H1 (cell line): ENCODE measurements at regions not wholly inside any gene's neighbourhood (a gene's known extent, or its start where the extent isn't known, plus 50 kb on each side); places are given as distances from the start of the nearest gene placed in this dataset.

Source experiments
- GTF2F1 ChIP-seq: IDR thresholded peaks from 2 replicates; pipeline ENCODE4 v1.6.1; 2012; ENCODE audit warnings: low read depth, low read length, improper control_type of control experiment, borderline replicate concordance
- RNF2 ChIP-seq: fragments of 200-900, 300-1000 bp; sonication (generic); IDR thresholded peaks from 2 replicates; pipeline ENCODE4 v1.7.1; 2016; ENCODE audit warnings: borderline replicate concordance, low read depth, mild to moderate bottlenecking, antibody characterized with exemption, low read length; ENCODE audit not compliant: poor library complexity, severe bottlenecking; ENCODE audit errors: missing control alignments
- TF ChIP-seq, protein P1 (sequence below): fragments of 300-600 bp; sonication (generic); IDR thresholded peaks from 2 replicates; pipeline ENCODE4 v1.7.1; 2012; ENCODE audit warnings: low read length, moderate library complexity, mild to moderate bottlenecking, inconsistent platforms; ENCODE audit not compliant: insufficient replicate concordance

DNA sequence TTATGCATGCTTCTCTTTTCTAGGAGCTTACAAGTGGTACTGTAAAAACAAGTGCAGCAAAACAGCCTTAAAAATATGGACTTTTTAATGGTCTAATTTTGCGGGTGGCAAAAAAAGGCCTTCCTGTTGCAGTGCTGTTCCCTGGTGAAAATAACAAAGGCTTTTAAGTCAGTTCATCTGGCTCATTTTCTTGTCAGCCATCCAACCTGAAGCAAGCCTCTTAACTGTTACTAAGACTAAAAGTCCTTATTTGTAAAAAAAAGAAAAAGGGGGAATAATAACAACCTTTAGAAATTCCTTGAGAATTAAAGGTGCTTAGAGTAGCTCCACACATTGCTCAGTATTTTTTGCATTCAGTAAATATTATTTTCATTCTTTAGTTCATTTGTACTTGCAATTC, 200.5 kb upstream of the CHORDC1 start (continued):
- TF ChIP-seq, protein P1, sequence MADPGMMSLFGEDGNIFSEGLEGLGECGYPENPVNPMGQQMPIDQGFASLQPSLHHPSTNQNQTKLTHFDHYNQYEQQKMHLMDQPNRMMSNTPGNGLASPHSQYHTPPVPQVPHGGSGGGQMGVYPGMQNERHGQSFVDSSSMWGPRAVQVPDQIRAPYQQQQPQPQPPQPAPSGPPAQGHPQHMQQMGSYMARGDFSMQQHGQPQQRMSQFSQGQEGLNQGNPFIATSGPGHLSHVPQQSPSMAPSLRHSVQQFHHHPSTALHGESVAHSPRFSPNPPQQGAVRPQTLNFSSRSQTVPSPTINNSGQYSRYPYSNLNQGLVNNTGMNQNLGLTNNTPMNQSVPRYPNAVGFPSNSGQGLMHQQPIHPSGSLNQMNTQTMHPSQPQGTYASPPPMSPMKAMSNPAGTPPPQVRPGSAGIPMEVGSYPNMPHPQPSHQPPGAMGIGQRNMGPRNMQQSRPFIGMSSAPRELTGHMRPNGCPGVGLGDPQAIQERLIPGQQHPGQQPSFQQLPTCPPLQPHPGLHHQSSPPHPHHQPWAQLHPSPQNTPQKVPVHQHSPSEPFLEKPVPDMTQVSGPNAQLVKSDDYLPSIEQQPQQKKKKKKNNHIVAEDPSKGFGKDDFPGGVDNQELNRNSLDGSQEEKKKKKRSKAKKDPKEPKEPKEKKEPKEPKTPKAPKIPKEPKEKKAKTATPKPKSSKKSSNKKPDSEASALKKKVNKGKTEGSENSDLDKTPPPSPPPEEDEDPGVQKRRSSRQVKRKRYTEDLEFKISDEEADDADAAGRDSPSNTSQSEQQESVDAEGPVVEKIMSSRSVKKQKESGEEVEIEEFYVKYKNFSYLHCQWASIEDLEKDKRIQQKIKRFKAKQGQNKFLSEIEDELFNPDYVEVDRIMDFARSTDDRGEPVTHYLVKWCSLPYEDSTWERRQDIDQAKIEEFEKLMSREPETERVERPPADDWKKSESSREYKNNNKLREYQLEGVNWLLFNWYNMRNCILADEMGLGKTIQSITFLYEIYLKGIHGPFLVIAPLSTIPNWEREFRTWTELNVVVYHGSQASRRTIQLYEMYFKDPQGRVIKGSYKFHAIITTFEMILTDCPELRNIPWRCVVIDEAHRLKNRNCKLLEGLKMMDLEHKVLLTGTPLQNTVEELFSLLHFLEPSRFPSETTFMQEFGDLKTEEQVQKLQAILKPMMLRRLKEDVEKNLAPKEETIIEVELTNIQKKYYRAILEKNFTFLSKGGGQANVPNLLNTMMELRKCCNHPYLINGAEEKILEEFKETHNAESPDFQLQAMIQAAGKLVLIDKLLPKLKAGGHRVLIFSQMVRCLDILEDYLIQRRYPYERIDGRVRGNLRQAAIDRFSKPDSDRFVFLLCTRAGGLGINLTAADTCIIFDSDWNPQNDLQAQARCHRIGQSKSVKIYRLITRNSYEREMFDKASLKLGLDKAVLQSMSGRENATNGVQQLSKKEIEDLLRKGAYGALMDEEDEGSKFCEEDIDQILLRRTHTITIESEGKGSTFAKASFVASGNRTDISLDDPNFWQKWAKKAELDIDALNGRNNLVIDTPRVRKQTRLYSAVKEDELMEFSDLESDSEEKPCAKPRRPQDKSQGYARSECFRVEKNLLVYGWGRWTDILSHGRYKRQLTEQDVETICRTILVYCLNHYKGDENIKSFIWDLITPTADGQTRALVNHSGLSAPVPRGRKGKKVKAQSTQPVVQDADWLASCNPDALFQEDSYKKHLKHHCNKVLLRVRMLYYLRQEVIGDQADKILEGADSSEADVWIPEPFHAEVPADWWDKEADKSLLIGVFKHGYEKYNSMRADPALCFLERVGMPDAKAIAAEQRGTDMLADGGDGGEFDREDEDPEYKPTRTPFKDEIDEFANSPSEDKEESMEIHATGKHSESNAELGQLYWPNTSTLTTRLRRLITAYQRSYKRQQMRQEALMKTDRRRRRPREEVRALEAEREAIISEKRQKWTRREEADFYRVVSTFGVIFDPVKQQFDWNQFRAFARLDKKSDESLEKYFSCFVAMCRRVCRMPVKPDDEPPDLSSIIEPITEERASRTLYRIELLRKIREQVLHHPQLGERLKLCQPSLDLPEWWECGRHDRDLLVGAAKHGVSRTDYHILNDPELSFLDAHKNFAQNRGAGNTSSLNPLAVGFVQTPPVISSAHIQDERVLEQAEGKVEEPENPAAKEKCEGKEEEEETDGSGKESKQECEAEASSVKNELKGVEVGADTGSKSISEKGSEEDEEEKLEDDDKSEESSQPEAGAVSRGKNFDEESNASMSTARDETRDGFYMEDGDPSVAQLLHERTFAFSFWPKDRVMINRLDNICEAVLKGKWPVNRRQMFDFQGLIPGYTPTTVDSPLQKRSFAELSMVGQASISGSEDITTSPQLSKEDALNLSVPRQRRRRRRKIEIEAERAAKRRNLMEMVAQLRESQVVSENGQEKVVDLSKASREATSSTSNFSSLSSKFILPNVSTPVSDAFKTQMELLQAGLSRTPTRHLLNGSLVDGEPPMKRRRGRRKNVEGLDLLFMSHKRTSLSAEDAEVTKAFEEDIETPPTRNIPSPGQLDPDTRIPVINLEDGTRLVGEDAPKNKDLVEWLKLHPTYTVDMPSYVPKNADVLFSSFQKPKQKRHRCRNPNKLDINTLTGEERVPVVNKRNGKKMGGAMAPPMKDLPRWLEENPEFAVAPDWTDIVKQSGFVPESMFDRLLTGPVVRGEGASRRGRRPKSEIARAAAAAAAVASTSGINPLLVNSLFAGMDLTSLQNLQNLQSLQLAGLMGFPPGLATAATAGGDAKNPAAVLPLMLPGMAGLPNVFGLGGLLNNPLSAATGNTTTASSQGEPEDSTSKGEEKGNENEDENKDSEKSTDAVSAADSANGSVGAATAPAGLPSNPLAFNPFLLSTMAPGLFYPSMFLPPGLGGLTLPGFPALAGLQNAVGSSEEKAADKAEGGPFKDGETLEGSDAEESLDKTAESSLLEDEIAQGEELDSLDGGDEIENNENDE, result no peak
- no peak for TF ChIP-seq RNF2
- TF ChIP-seq GTF2F1, result no peak
